ENCODE measurements at regions not wholly inside any gene's neighbourhood (a gene's known extent, or its start where the extent isn't known, plus 50 kb on each side); places are given as distances from the start of the nearest gene placed in this dataset.

GRCh38 chr2:121159291-121160071, 125.5 kb downstream of the TFCP2L1 start:
- DNase-seq (ENCODE audit: low read depth in 2 of 2): no peak

DNA sequence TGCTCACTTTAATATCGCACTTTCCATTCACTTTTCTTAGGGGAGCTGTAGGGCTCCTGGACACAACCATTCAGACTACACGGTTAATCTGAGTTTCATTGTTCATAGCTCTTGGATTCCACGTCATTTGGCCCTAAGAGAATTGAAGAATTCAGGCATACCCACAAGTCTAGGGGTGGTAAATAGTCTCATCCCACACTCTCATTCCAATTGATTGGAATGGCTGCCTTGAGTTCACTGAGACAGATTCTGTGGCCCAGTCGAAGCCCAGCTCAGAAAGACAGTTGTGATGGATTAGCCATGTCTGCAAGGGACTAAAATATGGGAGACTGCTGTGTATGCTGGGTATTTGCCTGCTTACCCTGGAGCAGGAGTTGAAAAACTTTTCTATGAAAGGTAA, 124.6 kb downstream of the TFCP2L1 start:
- DNase-seq (ENCODE audit: low read depth in 2 of 2): no peak

- no peak for DNase-seq (ENCODE audit: low read depth in 2 of 2)
Measured at GRCh38 chr2:121161272-121161671, 123.7 kb downstream of the TFCP2L1 start.

GRCh38 chr2:121162893-121163292, 122.1 kb downstream of the TFCP2L1 start:
- no peak for DNase-seq (ENCODE audit: low read depth in 2 of 2)

- no peak for DNase-seq (ENCODE audit: low read depth in 2 of 2)
Measured at GRCh38 chr2:121164042-121164441, 121.0 kb downstream of the TFCP2L1 start.

DNA sequence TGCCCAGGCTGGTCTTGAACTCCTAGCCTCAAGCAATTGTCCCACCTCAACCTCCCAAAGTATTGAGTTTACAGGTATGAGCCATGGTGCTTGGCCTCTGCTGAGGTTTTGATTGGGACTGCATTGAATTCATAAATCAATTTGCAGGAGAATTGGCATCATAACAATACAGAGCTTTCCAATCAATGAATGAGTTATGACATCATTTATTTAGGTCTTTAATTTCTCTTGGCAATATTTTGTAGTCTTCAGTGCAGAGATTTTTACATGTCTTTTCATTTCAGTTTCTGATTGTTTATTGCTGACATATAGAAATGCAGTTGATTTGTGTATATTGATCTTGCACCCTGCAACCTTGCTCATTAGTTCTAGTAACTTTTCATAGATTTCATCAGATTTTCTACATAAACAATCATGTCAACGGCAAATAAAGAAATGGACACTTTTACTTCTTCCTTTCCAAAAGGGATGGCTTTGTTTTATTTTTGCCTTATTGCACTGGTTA, 119.9 kb downstream of the TFCP2L1 start:
- no peak for DNase-seq (ENCODE audit: low read depth in 2 of 2)
